Hepatic stellate cell (primary cell): ENCODE measurements at regions not wholly inside any gene's neighbourhood (a gene's known extent, or its start where the extent isn't known, plus 50 kb on each side); places are given as distances from the start of the nearest gene placed in this dataset.

Source experiments
- DNase-seq: peaks from one replicate; pipeline ENCODE4 v3.0.0; 2011; ENCODE audit warnings: low spot score

DNA sequence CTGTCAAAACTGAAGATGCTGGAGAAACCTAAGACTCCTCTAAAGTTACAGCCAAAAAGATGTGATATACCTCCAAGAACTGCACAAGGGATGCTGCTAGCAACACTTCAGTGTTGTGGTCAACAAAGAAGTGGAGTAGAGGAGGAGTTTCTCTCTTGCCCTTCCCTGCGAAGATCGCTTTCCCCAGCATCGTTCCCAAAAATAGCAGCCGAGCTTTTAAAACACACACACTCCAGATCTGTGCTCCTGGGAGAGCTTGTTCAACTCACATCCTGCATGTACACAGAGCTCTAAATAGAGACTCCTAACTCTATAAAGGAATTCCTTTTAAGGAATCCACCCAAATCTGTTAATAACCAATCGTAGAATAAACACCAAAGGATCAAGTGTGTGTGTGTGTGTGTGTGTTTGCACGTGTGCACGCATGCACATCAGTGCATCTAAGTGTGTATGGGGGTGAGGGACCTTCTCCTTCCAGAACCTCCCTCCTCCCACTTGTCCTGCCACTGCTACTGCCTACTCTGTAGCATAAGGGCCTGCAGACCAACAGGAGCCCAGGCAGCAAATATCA lies 58.5 kb downstream of the PSMG1 start:
- DNase-seq: no peak

DNA sequence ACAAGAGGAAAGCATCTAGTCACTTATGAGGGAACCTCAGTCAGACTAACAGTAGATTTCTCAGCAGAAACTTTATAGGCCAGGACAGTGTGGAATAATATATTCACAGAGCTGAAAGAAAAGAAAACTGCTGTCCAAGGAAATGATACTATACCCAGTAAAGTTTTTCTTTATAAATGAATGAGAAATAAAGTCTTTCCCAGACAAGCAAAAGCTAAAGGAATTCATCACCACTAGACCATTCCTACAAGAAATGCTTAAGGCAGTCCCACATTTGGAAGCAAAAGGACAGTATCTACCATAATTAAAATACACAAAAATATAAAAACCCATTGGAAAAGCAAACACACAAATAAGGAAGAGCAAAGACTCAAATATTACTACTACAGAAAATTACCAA lies 59.9 kb downstream of the PSMG1 start:
- DNase-seq: no peak

DNA sequence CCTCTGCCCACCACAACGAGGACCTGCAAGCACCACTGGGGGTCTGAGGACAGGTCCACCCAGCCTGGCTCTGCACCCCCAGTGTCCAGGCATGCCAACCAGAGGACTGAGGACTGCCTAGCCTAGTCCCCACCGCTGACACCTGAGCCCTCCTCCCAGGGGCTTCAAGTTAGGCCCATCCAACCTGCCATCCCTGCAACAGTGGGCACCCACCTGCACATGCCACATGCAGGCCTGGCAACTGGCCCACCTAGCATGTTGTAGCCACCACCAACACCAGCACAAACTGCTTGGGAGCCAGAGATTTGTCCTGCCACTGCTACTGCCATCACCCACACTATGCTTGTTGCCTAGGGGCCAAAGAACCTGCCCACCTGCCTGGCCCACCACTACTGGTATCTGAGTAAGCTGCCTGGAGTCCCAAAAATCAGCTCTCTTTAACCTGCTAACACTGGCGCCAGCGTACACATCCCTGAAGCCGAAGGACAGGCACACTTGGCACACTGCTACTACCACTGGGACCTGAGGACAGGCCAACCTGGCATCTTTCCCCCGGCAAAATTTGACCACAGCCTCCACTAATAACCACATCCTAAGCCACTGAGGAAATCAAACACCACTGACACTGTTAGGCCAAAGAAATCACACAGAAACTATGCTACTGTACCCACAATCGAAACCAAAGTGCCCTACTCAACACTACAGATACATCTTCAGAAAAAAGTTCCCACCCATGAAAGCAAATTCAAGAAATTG lies 61.5 kb downstream of the PSMG1 start:
- DNase-seq: no peak

DNA sequence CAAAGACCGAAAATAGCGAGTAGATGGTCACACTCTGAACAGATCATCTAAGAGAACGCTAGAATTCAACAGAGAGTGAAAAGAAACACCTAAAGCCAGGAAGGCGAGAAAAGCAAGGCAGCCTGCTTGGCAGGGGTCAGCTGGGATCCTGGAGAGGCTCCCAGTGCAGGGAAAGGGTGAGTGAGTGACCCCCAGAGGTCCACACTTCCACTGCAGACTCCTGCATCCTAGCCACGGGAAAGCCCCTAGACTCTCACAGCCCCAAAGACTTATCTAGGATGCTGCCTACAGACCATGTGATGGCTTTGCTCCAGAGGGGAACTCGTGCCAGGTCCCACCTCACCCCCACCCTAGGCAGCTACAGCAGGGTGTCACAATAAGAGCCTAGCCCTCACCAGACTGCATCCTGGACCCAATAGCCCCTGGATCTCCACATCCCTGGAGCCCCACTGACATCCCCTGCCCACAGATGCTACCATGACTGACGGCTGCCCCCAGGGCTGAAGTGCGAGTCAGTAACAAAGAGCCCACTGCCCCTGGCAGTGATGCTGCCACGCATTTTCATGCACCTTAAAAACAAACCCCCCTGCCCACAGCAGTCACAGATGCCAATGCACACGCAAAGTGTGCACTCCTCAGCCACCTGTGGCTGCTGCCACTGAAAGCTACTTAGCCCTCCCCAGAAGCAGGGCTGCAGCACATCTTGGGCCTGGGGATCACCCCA lies 62.2 kb downstream of the PSMG1 start:
- no peak for DNase-seq

DNA sequence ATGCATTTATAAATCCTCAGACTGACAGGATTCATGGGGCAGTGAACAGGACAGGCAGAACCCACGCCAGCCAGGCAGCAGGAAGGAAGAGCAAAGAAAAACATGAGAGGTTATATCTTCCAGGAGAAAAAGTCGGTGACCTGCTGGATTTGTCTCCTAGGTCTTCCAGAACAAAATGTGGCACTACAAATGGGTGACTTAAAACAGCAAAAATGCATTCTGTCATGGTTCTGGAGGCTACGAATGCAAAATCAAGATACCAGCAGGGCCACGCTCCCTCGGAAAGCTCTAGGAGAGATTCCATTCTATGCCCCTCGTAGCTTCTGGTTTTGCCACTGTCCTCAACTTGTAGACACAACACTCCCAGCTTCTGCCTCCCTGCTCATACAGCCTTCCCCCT lies 63.4 kb downstream of the PSMG1 start:
- no peak for DNase-seq

DNA sequence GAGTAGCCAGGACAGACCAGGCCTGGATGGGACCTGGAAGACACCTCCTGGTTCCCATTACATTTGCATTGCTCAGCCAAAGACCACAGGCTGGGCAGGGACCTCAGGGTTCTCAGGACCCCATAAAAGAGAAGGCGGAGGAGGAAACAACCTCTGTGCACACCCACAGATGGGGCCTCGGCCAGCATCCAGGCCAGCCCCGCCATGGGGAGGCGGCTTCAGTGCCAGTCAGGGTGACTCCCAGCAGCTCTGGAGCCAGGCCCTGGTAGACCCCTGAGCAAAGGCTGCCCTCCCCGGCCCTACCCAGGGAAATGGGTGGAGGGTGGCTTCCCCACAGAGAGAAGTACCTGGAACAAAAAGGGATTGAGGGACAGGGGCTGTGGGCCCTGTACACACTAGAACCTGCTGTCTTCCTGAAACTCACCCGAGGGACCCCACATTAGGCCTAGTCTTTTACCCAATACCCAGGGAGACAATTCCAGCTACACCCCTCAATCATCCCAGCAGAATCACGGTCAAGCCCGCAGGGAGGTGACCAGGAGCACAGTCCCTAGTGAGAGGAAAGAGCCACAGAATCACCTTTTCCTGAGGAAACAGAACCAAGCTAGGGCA lies 64.5 kb downstream of the PSMG1 start:
- no peak for DNase-seq

DNA sequence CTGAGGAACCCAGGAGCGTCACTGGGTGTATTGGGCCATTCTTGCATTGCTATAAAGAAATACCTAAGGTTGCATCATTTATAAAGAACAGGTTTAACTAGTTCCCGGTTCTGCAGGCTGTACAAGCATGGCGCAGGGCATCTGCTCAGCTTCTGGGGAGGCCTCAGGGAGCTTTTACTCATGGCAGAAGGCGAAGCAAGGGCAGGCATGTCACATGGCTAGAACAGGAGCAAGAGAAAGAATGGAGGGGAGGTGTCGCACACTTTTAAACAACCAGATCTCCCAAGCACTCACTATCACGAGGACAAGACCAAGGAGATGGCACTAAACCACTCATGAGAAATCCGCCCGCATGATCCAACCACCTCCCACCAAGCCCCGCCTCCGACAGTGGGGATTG lies 65.2 kb downstream of the PSMG1 start:
- DNase-seq: no peak

DNA sequence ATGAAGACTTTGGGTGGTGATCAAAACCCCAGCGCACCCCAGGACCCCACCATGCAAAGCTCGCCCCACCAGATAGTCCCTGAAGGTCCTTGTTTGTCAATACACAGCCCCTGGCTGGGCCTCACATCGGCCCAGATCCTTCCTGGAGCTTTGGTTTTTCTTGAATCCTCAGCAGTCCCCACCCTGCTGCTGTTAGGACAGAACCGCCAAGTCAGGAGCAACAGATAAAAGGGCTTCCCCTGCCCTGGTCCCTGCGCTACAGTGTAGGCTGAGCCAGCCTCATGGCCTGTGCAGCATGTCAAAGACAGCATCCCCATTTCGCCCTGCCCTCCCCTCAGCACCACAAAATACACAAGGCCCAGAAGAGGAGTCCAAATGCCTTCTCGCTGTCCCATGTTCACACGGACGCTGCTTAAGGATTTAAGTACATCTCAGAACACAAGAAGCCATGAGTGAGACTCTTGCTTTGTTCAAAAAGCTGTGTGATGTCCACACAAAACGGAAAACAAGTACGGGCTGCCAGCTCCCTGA lies 65.7 kb downstream of the PSMG1 start:
- DNase-seq: no peak

DNA sequence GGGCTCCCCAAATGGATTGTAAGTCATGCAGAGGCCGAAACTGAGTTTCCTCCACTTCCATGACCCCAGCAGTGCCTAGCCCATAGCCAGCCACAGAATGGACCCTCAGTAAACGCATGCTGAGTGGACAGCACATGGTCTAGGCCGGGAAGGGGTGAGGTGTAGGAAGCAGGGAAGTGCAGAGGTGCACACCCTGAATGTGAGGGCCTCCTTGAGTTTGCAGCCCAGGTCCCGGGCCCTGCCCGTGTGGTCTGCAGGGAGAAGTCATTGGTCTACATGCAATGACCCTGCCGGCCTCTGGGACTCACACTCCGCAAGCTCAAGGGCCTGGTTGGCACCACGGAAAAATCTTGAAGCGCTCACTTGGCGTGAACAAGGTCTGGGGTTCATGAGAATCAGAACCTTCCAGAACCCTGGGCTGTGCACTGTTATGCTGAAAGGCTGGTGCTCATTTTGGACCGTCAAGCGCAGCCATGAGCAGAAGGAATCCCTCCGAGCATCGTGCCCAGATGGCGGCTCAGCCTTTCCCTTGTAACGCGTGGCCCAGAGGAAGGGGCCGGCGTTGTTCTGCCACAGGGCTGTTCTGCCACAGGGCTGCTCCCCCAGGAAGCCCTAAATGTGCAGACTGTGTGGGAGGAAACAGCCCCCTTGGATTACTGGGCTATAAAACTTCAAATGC lies 66.4 kb downstream of the PSMG1 start:
- DNase-seq: no peak

DNA sequence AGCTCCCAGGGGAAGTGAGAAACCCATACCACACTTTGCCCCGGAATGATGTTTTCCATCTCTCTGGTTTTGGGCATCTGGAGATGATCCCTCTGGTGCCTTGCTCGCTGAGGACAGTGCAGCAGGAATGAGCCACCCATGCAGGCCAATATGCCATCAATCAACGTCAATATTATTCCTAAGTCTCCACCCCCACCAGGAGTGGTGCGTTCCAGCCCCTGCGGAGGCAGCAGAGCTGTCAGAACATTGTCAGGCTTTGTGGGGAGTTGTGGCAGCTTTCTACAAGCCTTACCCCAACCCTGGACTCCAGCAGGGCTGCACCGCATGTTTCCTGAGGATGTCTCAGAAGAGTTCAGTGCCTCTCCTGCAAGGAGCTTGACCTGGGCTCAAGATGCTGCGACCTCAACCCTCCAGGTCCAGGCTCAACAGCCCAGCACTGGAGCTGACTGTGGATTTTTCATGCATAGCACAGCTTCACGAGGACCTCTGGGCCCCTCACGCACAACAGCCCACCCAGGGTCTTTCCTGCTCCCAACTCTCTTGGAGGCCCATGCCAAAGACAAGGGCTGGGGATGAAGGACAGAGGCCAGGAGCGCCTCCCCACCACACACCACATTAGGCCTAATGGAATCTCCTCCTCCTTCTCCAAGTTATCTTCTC lies 67.5 kb downstream of the PSMG1 start:
- no peak for DNase-seq

DNA sequence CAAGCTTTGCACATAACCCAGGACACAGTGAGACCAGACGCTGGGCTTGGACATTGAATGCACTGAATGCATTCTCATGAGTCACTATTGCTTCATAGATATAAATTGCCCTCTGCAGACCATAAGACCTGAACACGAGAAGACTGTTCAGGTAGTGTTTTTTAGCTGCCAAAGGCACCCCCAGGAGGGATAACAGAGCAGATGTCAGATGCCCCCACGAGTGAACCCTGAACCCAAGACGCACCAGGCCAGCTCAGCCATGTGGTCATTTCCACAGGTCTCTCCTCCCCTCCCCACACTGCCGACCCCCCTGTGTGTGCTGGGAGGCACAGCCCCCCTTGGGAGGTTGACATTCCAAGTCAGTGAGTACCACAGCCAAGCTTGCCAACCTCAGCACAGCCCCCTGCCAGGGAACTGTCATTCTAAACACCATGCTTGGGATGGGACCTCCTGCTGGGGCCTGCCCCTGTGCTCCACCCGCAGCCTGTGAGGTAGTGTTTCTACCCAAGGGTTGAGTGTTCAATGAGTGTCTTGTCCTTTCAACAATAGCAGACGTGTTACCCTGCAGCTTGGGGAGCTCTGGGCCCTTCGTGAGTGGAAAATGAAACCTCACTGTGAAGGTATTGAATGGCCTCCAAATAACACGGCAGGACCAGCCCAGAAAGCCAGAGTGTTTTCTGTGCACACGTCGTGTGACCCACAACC lies 68.2 kb downstream of the PSMG1 start:
- DNase-seq: peak; percentile 45

DNA sequence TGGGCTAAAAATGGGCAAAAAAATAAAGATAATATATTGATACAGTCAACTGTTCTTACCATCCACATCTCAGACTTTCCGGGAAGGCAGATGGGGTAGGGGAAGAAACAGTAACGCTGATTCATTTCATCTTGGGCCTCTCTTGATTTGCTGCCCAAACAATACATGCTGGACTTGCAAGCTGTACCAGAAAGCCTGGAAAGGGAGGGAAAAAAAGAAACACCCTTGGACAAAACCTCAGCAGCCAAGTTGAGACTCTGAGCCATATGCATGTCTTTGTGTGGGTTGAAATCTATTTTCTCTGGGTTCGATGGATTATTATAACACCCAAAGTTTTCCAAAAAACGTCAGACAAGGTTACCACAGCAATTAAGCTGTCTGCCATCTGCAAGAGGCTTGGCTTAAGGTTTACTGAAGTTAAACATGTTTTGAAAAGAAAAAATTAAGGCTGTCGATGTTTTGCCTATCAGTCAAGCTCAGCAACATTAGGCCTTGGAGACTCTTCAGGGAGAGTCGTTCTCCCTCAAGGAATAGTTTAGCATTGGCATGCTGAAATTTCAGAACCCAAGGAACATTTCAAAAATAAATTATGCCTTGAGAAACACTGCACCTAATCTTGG lies 71.2 kb downstream of the PSMG1 start:
- no peak for DNase-seq

DNA sequence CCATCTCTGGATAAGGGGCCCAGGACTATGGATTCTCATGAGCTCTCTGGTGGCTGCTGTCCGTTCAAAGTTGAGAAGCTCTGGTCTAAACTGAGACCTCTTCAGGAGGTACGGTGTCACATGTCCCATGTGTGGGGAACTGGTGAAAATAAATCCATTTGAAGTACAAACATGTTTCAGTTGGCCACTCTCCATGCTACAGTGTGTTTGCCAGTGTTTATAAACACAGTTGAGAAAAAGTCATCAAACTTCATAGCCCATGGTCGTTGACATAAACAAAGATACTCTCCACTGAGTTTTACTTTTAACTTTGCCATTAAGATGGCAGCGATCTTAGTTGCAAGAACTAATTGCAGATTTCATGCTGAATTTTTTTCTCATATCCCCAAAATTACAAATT lies 72.8 kb downstream of the PSMG1 start:
- DNase-seq: no peak

DNA sequence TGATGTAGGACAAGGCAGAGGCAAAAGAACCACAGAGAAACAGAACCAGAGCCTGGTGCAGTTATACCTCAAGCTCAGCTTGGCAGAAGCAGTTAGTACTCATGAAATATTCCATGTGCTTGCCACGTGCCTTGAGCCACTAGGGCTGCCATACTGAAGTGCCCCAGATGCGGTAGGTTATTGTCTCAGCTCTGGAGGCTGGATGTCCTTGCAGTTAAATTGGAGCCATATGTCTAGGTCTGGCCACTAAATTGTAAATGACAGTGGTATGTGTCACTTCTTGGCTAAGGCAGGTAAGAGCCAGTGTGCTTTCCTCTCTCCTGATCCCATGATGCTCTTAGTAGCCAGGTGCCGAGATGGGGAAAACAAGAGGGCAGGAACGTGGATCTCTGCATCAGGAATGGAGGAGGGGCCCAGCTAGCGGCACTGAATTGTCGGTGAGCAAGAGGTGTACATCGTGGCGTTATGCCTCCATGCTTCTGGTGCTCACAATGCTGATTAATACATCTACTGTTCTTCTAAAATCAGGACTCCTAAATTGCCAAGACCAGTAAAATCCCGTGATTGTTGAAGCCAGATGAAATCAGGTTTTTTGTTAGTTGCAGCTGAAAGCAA lies 73.5 kb downstream of the PSMG1 start:
- no peak for DNase-seq

DNA sequence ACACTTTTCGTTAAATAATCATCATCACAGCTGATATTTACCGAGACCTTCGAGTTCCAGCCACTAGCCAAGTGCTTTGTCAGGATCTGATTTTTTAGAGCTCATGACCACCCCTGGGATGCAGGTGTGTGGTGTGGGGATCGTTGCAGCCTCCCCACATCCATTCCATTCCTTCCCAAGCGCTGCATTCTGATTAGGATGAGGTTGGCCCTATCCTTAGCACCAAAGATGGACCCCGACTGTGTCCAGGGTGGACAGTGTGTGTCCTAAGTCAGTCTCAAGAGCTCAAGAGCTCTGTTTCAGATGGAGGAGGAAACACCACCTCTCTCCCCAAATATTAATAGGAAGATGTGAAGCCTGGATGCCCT lies 74.1 kb downstream of the PSMG1 start:
- DNase-seq: no peak

DNA sequence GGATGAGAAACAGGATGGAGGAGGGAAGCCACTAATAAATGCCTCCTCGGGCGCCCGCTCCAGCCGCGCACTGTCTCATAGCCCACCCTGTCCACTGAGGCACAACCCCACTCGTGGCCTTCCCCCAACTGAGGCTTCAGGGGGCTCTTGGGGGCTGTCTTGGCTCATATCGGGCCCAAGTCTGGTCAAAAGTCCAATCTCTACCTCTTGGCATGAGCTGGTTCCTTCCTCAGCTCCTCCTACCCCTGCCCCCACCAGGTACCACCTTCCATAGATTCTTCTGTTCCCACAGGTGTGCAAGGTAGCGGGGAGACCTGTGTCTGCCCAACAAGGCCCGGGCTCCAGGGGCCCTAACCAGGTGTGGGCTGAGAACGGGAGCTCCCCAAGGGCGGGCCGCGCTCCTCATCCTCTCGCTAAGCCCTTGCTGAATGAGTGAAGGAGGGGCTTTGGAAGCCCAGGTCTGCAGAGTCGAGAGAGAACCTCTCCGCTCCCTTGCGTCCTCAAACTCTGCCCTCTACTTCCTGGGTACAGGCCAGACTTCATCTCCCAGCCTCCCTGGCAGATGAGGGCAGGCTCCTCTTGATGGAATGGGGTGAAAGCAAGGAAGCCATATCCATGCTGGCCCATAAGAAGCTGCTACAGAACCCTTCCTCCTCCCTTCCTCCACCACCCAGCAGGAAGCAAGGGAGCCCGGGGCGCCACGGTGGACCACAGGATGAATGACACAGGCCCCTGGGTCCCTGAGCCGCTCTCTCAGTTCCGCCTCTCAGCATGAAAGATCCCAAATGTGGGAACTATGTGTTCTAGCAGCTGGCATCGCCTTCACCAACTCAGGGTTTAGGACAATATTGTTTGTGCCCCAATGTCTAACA lies 74.7 kb downstream of the PSMG1 start:
- no peak for DNase-seq

DNA sequence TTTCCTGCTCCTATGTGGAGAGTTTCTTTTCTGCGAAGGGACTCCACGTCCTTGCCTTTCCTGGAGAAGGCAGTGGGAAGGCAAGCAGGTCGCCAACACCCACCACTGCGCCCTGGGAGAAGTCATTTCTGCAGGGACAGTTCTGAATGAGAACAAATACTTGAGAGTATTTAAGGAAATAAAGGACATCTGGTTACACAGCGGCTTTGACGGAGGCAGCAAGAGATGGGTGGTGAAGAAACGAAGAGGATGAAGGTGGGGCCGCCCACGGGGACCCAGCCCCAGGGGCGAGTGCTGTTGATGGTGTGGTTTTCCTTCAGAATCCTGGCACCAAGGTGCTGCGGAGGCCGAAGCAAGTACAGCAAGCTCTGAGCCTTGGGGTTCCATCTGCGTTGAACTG lies 75.5 kb downstream of the PSMG1 start:
- no peak for DNase-seq

DNA sequence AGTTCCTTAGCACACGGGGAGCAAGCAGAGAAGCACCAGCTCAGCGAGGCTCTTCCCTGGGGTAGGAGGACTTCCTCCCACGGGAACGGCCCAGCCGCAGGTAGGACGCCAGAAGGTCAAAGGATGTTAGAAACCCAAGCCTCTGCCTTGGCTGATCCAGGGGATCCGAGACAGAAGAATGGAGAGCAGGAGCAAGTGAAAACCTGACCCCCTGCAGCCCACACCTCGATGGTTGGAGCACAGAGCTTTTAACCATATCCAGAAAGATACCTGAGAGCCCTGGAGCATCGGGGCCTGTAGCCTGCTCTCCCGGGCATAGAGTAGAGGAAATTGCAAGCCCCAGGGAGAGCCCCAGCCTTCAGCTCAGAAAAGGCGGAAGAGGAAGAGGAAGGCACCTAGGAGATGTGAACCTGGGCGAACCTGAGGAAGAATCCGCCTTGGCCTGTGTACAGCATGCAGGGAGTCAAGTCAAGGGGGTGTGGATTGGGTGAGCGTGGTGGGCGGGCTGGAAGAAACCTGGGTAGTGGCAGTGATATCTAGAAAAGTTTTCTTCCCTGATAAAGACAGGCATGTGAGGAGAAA lies 76.3 kb downstream of the PSMG1 start:
- DNase-seq: no peak

DNA sequence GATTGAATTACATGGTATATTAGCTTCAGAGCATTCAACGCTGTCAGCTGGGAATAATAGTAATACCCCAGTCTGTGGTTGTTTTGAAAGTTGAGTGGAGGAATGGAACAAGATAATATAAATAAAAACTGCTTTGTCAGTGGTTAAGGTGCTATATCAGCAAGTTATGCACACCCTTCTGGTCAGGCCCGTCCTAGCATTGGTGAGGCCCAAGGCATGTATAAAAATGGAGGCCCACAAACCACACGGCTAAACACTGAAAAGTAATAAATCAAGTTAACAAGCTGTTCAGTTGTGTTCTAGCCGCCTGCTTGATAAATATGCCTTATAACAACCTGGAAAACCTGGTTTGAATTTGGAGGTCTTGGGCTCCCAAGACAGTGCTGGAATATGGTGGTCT lies 77.4 kb downstream of the PSMG1 start:
- DNase-seq: no peak
